NAMALWA (cell line): ENCODE measurements at regions not wholly inside any gene's neighbourhood (a gene's known extent, or its start where the extent isn't known, plus 50 kb on each side); places are given as distances from the start of the nearest gene placed in this dataset.
"Not testable (repeated sequence)": the region's sequence is repeated elsewhere in the genome, so short reads cannot be mapped to it uniquely, and the experiment has no call there.

ENCODE experiments used
- DNase-seq: peaks from one replicate; pipeline ENCODE4 v3.0.0-alpha.2; 2015; ENCODE audit warnings: low spot score

DNA sequence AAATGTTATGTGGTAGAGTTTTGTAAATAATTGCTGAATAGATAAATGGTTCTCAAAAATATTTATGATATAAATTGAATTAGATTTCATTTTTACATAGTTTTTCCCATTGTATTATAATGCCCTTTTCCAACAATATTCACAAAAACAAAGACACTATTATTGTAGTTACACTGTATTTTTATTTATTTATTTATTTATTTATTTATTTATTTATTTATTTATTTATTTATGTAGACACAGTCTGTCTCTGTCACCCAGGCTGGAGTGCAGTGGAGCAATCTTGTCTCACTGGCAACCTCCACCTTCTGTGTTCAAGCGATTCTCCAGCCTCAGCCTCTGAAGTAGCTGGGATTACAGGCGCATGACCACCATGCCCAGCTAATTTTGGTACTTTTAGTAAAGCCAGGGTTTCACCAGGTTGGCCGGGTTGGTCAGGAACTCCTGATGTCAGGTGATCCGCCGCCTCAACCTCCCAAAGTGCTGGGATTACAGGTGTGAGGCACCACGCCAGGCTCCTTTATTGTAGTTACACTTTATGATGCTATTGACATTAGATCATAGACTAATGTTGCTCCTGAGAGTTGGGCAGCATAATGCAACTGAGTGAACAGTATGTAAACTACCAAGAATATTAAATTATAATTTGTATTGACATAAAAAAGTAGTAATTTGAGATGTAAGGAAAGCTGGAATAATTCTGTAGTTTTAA, 1430.0 kb upstream of the PRMT6 start:
- no peak for DNase-seq

DNA sequence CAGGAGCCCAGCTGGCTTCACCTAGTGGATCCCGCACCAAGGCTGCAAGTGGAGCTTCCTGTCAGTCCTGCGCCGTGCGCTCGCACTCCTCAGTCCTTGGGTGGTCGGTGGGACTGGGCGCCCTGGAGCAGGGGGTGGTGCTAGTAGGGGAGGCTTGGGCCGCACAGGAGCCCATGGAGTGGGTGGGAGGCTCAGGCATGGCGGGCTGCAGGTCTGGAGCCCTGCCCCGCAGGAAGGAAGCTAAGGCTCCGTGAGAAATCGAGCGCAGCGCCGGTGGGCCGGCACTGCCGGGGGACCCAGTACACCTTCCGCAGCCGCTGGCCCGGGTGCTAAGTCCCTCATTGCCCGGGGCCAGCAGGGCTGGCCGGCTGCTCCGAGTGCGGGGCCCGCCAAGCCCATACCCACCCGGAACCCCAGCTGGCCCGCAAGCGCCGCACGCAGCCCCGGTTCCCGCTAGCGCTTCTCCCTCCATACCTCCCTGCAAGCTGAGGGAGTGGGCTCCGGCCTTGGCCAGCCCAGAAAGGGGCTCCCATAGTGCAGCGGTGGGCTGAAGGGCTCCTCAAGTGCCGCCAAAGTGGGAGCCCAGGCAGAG, 1425.2 kb upstream of the PRMT6 start:
- DNase-seq = not testable (repeated sequence)

- DNase-seq = no peak
Observed at GRCh38 chr1:105632342-105633196, 1423.9 kb upstream of the PRMT6 start.

GRCh38 chr1:105636052-105636451, 1420.4 kb upstream of the PRMT6 start:
- no peak for DNase-seq

DNA sequence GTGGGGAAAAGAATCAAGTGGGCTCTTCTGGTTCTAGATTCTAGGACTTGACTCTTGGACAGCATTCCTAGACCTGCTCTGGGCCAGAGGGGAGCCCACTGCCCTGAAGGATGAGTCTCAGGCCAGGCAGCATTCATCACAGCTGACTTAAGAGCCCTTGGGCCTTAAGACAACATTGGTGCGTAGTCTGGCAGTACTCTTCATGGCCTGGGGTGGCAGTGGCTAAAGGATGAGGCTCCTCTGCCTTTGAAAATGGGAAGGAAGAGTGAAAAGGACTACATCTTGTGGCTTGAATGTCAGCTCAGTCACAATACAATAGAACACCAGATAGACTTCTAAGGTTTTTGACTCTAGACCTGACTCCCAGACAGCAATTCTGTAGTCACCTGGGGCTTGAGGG, 1415.1 kb upstream of the PRMT6 start:
- DNase-seq = no peak

- no peak for DNase-seq
Observed at GRCh38 chr1:105652109-105652508, 1404.4 kb upstream of the PRMT6 start.

GRCh38 chr1:105655032-105655431, 1401.4 kb upstream of the PRMT6 start:
- no peak for DNase-seq

GRCh38 chr1:105664495-105664894, 1392.0 kb upstream of the PRMT6 start:
- no peak for DNase-seq

- no peak for DNase-seq
Observed at GRCh38 chr1:105678334-105678733, 1378.1 kb upstream of the PRMT6 start.

DNA sequence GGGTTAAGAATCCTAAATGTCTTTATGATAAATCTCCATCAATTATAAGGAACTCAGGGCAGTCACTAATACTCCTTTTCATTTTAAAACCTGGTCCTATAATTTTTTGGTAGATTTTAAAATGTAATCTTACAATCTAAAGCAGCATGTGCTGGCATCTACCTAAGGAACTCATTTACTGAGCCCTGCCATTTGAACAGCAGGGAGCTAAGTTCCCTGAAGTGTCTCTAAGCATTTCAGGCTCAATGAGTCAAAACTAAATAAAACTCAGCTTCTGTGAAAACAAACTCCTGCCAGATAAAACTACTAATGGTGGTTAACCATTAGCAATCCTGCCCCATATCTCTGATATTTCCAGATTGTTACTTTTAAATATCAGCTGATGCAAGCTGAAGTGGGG, 1371.8 kb upstream of the PRMT6 start:
- DNase-seq = no peak

DNA sequence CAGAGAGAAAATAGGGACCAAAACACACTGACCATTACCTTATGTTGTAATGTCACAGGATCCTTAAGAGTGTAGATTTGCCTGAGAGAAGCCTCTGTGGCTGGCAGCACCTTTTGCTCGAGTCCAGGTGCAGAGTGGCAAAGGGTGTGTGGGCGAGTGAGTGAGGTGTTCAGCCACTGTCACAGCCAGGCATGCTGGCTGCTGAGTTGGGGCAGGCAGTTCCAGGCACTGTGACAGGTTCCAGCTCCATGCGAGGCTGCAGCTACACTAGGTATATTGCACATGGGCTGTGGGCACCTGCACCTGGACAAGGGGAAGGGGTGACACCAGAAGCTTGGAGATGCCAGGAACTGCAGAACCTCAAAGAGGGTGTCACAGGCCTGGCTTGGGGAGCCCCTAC, 1370.4 kb upstream of the PRMT6 start:
- DNase-seq = no peak

GRCh38 chr1:105686874-105687690, 1369.4 kb upstream of the PRMT6 start:
- no peak for DNase-seq

DNA sequence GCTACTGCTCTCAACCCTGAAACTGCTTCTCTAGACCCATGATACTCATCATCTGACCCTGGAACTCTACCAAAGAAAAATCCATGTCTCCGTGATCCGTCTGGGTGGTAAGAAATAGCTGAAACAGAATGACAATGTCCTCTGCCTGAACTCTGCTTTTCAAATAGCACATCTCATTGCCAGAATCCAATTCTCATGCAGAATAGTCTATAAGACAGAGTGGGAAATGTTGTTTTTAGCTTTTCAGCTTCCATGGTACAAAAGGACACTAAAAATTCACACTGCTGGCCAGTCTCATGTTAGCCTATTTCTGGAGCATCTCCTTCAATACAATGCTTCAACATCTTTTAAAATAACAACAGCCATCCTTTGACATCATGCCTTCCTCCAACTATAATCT, 1355.8 kb upstream of the PRMT6 start:
- no peak for DNase-seq

GRCh38 chr1:105724286-105724685, 1332.2 kb upstream of the PRMT6 start:
- DNase-seq = no peak

DNA sequence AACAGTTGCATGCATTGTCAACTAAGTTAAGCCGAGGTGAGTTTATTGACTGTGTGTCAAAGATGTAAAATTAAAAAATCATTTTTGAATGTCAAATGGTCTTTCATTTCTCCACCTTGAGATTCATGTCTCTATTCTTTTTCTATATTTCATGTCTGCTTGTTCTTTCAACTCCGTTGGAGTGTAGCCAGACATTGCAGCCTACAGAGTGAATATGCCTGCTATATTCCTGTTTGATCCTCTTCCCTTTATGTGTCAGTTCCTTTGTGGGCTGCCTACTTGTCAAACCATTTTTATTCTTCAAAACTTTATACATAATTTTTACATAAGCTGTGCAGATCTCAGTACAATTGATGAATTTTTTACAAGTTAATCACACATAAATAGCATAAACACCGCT, 1325.8 kb upstream of the PRMT6 start:
- DNase-seq = no peak

GRCh38 chr1:105736349-105736748, 1320.1 kb upstream of the PRMT6 start:
- DNase-seq = no peak

- no peak for DNase-seq
Observed at GRCh38 chr1:105779727-105780126, 1276.7 kb upstream of the PRMT6 start.

GRCh38 chr1:105785021-105785420, 1271.5 kb upstream of the PRMT6 start:
- DNase-seq = no peak

DNA sequence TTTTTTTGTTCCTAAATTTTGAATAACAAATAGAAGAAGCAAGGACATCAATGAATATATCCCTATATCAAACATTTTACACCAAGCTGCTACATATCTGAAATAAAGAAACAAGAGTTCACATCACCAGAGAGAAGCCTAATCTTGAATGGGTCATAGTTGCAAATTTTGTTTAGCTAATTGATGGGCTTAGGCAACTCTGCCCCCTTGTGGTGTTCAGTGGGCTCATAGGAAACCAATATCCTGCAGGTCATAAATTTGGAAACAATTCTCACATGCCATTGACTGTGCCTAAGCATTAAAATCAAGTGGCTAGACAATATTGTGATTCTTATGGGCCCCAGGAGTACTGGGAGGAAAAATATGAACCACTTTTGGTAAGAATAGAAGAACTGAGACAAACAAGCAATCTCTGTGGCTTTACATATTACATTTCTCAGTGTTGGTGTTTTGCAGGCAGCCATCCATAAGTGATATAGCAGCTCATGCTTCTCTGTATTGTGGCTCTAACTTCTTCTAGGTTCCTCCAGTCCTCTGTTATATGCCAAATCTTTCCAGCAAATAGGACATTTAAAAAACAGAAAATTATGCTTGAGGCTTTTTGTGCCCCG, 1262.8 kb upstream of the PRMT6 start:
- DNase-seq = peak; percentile 85

DNA sequence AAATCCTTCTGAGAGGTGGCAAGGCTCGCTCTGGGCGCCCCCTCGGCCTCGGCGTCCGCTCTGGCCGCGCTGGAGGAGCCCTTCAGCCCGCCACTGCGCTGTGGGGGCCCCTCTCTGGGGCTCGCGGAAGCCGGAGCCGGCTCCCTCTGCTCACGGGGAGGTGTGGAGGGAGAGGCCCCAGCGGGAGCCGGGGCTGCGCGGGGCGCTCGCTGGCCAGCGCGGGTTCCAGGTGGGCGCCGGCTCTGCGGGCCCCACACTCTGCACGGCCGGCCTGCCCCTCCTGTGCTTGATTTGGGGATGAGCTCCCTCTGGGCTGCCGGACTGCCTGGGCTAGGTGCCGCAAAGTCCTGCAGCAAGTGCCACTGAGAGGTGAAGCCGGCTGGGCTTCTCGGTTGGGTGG, 1260.7 kb upstream of the PRMT6 start:
- DNase-seq = no peak

DNA sequence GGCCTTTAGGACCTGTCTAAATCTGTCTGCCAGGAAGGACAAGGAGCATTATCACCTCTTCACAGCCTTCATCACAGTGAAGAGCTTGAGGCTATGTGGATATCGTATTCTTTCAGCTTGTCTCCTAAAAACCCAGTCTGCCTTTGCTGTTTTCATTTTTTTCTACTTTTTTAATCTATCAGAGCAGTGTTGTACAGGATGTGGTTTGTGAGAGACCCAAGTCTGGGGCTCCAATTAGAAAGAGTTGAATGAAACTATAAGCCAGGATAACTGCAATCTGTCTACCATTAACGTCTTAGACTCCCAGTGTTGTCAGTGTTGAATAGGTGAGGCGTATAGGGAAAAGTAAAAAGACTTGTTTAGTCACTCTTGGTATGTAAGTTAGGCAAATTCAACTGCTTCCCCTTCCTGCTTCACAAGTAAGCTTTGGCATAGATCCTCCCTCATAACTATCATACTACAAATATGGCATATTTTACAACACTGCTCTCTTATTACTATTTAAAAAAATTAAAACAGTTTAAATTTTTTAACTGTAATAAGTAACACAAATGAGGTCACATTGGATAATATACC, 1225.8 kb upstream of the PRMT6 start:
- DNase-seq = peak; percentile 40
